SK-N-SH treated with all-trans-retinoic acid at 6 μM for 48 hours (cell line): ENCODE measurements at regions not wholly inside any gene's neighbourhood (a gene's known extent, or its start where the extent isn't known, plus 50 kb on each side); places are given as distances from the start of the nearest gene placed in this dataset.

ENCODE experiments used
- ATAC-seq: fragments of 200-7000 bp; cut with Tn5 transposase; 3 replicates; pipeline ENCODE4 v1.9.1; 2020; ENCODE audit warnings: mild to moderate bottlenecking, moderate library complexity
- ARNTL ChIP-seq: fragments of 450-650 bp; formaldehyde crosslinking; IDR thresholded peaks from 2 replicates; pipeline ENCODE4 v1.5.0; 2020; ENCODE audit warnings: low read depth, mild to moderate bottlenecking, moderate library complexity, borderline replicate concordance
- CREB5 ChIP-seq: fragments of 250-450 bp; sonication (Bioruptor Pico); IDR thresholded peaks from 2 replicates; pipeline ENCODE4 v1.5.1; 2020; ENCODE audit warnings: low read depth, mild to moderate bottlenecking, moderate library complexity
- CSDC2 ChIP-seq: fragments of 250-450 bp; sonication (Bioruptor Pico); IDR thresholded peaks from 2 replicates; pipeline ENCODE4 v1.5.0; 2020; ENCODE audit warnings: mild to moderate bottlenecking, moderate library complexity
- CSRNP3 ChIP-seq: fragments of 250-450 bp; sonication (Bioruptor Pico); IDR thresholded peaks from 2 replicates; pipeline ENCODE4 v1.5.1; 2021; ENCODE audit warnings: mild to moderate bottlenecking, moderate library complexity
- ESRRG ChIP-seq: fragments of 250-450 bp; sonication (Bioruptor Pico); IDR thresholded peaks from 2 replicates; pipeline ENCODE4 v1.6.1; 2021; ENCODE audit warnings: mild to moderate bottlenecking
- GLIS3 ChIP-seq: fragments of 250-450 bp; sonication (Bioruptor Pico); IDR thresholded peaks from 2 replicates; pipeline ENCODE4 v1.5.0; 2020; ENCODE audit warnings: mild to moderate bottlenecking, moderate library complexity
- ISL1 ChIP-seq: fragments of 250-450 bp; sonication (Bioruptor Pico); IDR thresholded peaks from 2 replicates; pipeline ENCODE4 v2.1.2; 2022; ENCODE audit warnings: mild to moderate bottlenecking, moderate library complexity
- OSR1 ChIP-seq: fragments of 250-450 bp; sonication (Bioruptor Pico); IDR thresholded peaks from 2 replicates; pipeline ENCODE4 v1.8.0; 2022; ENCODE audit warnings: moderate library complexity, mild to moderate bottlenecking, inconsistent platforms
- POU6F1 ChIP-seq: fragments of 250-450 bp; sonication (Bioruptor Pico); IDR thresholded peaks from 2 replicates; pipeline ENCODE4 v1.8.0; 2021; ENCODE audit warnings: low read depth, mild to moderate bottlenecking, moderate library complexity, borderline replicate concordance
- PPARA ChIP-seq: fragments of 250-450 bp; sonication (Bioruptor Pico); IDR thresholded peaks from 2 replicates; pipeline ENCODE4 v1.5.0; 2020; ENCODE audit warnings: mild to moderate bottlenecking, borderline replicate concordance
- RARB ChIP-seq: fragments of 250-450 bp; sonication (Bioruptor Pico); IDR thresholded peaks from 2 replicates; pipeline ENCODE4 v1.8.0; 2021; ENCODE audit warnings: mild to moderate bottlenecking, moderate library complexity
- TCF4 ChIP-seq: fragments of 250-450 bp; sonication (Bioruptor Pico); IDR thresholded peaks from 2 replicates; pipeline ENCODE4 v1.8.0; 2021; ENCODE audit warnings: mild to moderate bottlenecking, moderate library complexity, borderline replicate concordance
- TSHZ2 ChIP-seq: fragments of 250-450 bp; sonication (Bioruptor Pico); IDR thresholded peaks from 2 replicates; pipeline ENCODE4 v1.5.0; 2020; ENCODE audit warnings: mild to moderate bottlenecking, moderate library complexity
- ZC3H10 ChIP-seq: fragments of 250-450 bp; sonication (Bioruptor Pico); IDR thresholded peaks from 2 replicates; pipeline ENCODE4 v1.5.1; 2021; ENCODE audit warnings: mild to moderate bottlenecking, moderate library complexity
- ZFP3 ChIP-seq: fragments of 250-450 bp; sonication (Bioruptor Pico); IDR thresholded peaks from 2 replicates; pipeline ENCODE4 v1.5.0; 2020; ENCODE audit warnings: mild to moderate bottlenecking, moderate library complexity
- ZFP30 ChIP-seq: fragments of 450-650 bp; formaldehyde crosslinking; IDR thresholded peaks from 2 replicates; pipeline ENCODE4 v1.5.0; 2022; ENCODE audit warnings: mild to moderate bottlenecking, moderate library complexity
- ZNF565 ChIP-seq: fragments of 450-650 bp; formaldehyde crosslinking; conservative IDR thresholded peaks from 2 replicates; pipeline ENCODE4 v1.5.0; 2020; ENCODE audit warnings: low read depth, mild to moderate bottlenecking, moderate library complexity
- ZNF70 ChIP-seq: fragments of 450-650 bp; formaldehyde crosslinking; IDR thresholded peaks from 2 replicates; pipeline ENCODE4 v1.5.0; 2020; ENCODE audit warnings: mild to moderate bottlenecking, moderate library complexity
- ZNF8 ChIP-seq: fragments of 450-650 bp; formaldehyde crosslinking; IDR thresholded peaks from 2 replicates; pipeline ENCODE4 v1.5.0; 2020; ENCODE audit warnings: mild to moderate bottlenecking, moderate library complexity
- TF ChIP-seq, protein P1 (sequence below): fragments of 250-450 bp; sonication (Bioruptor Pico); IDR thresholded peaks from 2 replicates; pipeline ENCODE4 v1.8.0; 2020; ENCODE audit warnings: mild to moderate bottlenecking, moderate library complexity, borderline replicate concordance

DNA sequence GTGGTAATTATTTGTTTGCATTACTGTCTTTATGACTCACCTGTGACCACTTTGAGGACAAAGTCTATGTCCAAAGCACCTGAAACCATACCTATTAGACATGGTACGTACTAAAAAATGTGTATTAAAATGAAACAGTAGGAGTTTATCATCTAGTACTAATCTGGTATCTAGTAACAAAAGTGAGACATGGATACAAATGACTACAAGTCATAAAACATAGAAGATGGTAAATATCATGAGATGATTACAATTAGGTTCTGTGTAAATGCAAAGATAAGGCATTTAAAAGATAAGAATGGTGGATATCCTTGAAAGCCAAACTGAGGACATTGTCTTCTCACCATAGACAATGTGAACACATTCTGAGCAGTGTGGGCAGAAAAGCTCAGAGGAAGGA, 113.5 kb upstream of the GUCY1A2 start:
- ATAC-seq = no peak
- TF ChIP-seq CSRNP3 (no peak), ARNTL (CRISPR knock-in tag) (no peak)

GRCh38 chr11:107123022-107123421, 104.7 kb upstream of the GUCY1A2 start:
- ATAC-seq = 0 out of 3 replicates have a peak, but pooled peaks have one; percentile 37
- TF ChIP-seq PPARA (CRISPR knock-in tag) (no peak), RARB (CRISPR knock-in tag) (no peak), ZFP30 (CRISPR knock-in tag) (no peak), ZFP3 (CRISPR knock-in tag) (no peak), OSR1 (CRISPR knock-in tag) (no peak), TCF4 (CRISPR knock-in tag) (no peak), ZNF565 (CRISPR knock-in tag) (no peak)

- no peak for ATAC-seq
- TF ChIP-seq ISL1 (CRISPR knock-in tag) = no peak
- TF ChIP-seq POU6F1 = no peak
- TF ChIP-seq PPARA (CRISPR knock-in tag) = no peak
- no peak for TF ChIP-seq CSDC2 (CRISPR knock-in tag)
- TF ChIP-seq ESRRG = no peak
Observed at GRCh38 chr11:107118025-107118720, 99.9 kb upstream of the GUCY1A2 start.

- ATAC-seq = no peak
- TF ChIP-seq ZC3H10 (CRISPR knock-in tag) (no peak), POU6F1 (no peak), ZNF8 (CRISPR knock-in tag) (no peak), ZNF565 (CRISPR knock-in tag) (no peak), ESRRG (no peak), RARB (CRISPR knock-in tag) (no peak)
- TF ChIP-seq, protein P1, sequence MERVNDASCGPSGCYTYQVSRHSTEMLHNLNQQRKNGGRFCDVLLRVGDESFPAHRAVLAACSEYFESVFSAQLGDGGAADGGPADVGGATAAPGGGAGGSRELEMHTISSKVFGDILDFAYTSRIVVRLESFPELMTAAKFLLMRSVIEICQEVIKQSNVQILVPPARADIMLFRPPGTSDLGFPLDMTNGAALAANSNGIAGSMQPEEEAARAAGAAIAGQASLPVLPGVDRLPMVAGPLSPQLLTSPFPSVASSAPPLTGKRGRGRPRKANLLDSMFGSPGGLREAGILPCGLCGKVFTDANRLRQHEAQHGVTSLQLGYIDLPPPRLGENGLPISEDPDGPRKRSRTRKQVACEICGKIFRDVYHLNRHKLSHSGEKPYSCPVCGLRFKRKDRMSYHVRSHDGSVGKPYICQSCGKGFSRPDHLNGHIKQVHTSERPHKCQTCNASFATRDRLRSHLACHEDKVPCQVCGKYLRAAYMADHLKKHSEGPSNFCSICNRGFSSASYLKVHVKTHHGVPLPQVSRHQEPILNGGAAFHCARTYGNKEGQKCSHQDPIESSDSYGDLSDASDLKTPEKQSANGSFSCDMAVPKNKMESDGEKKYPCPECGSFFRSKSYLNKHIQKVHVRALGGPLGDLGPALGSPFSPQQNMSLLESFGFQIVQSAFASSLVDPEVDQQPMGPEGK (CRISPR knock-in tag) = no peak
Observed at GRCh38 chr11:107116358-107116757, 98.1 kb upstream of the GUCY1A2 start.

DNA sequence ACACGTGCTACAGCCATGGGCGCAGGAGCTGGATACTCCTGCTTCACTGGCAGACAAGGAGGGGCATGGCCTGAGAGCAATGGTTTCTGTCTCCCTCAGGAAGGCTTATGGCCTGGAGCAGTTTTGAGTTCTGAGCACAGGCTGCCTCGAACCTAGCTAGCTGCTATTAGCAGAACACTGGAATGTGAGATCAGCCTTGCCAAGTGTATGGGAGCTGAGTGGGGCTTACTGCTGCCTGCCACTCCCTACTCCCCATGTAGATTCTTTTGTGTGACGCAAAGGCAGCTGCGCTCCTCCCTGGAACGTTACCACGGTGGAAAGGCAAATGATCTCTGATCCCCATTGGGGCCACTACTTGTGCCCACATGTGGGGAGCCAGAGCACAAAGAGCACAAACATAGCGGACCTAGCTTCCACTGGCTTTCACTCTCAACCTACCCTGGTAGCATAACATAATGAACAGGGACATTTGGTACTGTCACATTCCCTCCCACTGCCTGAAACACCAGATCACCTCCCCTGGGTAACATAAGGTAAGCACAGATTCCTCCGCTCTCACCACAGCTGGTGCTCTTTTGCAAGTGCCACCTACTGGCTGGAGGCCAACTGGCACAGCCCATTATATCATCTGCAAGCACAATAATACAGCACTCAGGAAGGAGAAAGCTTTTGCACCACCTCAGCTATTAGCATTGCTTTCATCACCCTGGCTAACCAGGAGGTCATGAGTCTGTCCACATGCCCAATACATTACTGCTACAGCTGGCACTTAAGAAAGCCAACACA, 84.6 kb upstream of the GUCY1A2 start:
- TF ChIP-seq RARB (CRISPR knock-in tag) (no peak), TSHZ2 (no peak), CSRNP3 (no peak), ISL1 (CRISPR knock-in tag) (no peak), ZNF70 (CRISPR knock-in tag) (no peak), GLIS3 (CRISPR knock-in tag) (no peak), ESRRG (no peak), CREB5 (CRISPR knock-in tag) (no peak), OSR1 (CRISPR knock-in tag) (no peak), ARNTL (CRISPR knock-in tag) (no peak)
- peak; percentile 18; the same call in 1 of the 3 replicates for ATAC-seq
